ENCODE measurements at regions not wholly inside any gene's neighbourhood (a gene's known extent, or its start where the extent isn't known, plus 50 kb on each side); places are given as distances from the start of the nearest gene placed in this dataset.

- TF ChIP-seq CTCF (IDR thresholded peaks at IDR 0.05; ENCODE audit: insufficient read depth, low read length), result no peak
- no peak overlapping the region for H3K27ac ChIP-seq (replicated peaks)
- no peaks in the 10 kb centered on the region for H3K27me3 ChIP-seq (ENCODE audit: insufficient read depth, poor library complexity, severe bottlenecking)
- no peak overlapping the region for H3K4me3 ChIP-seq (replicated peaks; ENCODE audit: insufficient read depth, low read length)
- DNase-seq (ENCODE audit: low read depth in 1 of 2, low spot score in 1 of 2), result no peak
These were observed 77.9 kb upstream of the C2CD4B start for GRCh38 chr15:62242999-62243398.

- no peak for TF ChIP-seq SPI1 (IDR thresholded peaks at IDR 0.05; ENCODE audit: borderline replicate concordance, low read depth)
- TF ChIP-seq POLR2AphosphoS5 (IDR thresholded peaks at IDR 0.05; ENCODE audit: low read depth), result no peak
- TF ChIP-seq REST (IDR thresholded peaks at IDR 0.05; ENCODE audit: insufficient replicate concordance, low read depth), result no peak
- no peak for TF ChIP-seq CTCF (IDR thresholded peaks at IDR 0.05; ENCODE audit: insufficient read depth, low read length)
- TF ChIP-seq GABPA (IDR thresholded peaks at IDR 0.05; ENCODE audit: low read depth), result no peak
- Histone ChIP-seq H3K27me3 (ENCODE audit: insufficient read depth, poor library complexity, severe bottlenecking) (no peaks in the 10 kb centered on the region), H3K27ac (replicated peaks) (no peak overlapping the region), H3K4me3 (replicated peaks; ENCODE audit: insufficient read depth, low read length) (no peak overlapping the region)
- DNase-seq (ENCODE audit: low read depth in 1 of 2, low spot score in 1 of 2), result no peak
These were observed 79.7 kb upstream of the C2CD4B start for GRCh38 chr15:62244762-62245161.

GRCh38 chr15:62248277-62248984 is 83.3 kb upstream of the C2CD4B start:
- no peak for DNase-seq (ENCODE audit: low read depth in 1 of 2, low spot score in 1 of 2)
- Histone ChIP-seq H3K27me3 (ENCODE audit: insufficient read depth, poor library complexity, severe bottlenecking) (no peaks in the 10 kb centered on the region), H3K27ac (replicated peaks) (no peak overlapping the region), H3K4me3 (replicated peaks; ENCODE audit: insufficient read depth, low read length) (no peak overlapping the region)
- no peak for TF ChIP-seq POLR2AphosphoS5 (IDR thresholded peaks at IDR 0.05; ENCODE audit: low read depth)
- TF ChIP-seq REST (IDR thresholded peaks at IDR 0.05; ENCODE audit: insufficient replicate concordance, low read depth), result no peak
- no peak for TF ChIP-seq CTCF (IDR thresholded peaks at IDR 0.05; ENCODE audit: insufficient read depth, low read length)

- Histone ChIP-seq H3K4me3 (replicated peaks; ENCODE audit: insufficient read depth, low read length) (no peak overlapping the region), H3K27ac (replicated peaks) (no peak overlapping the region), H3K27me3 (ENCODE audit: insufficient read depth, poor library complexity, severe bottlenecking) (no peaks in the 10 kb centered on the region)
- no peak for TF ChIP-seq POLR2AphosphoS5 (IDR thresholded peaks at IDR 0.05; ENCODE audit: low read depth)
- TF ChIP-seq CTCF (IDR thresholded peaks at IDR 0.05; ENCODE audit: insufficient read depth, low read length), result no peak
- TF ChIP-seq GABPA (IDR thresholded peaks at IDR 0.05; ENCODE audit: low read depth), result no peak
- TF ChIP-seq REST (IDR thresholded peaks at IDR 0.05; ENCODE audit: insufficient replicate concordance, low read depth), result no peak
- no peak for TF ChIP-seq SPI1 (IDR thresholded peaks at IDR 0.05; ENCODE audit: borderline replicate concordance, low read depth)
- DNase-seq (ENCODE audit: low read depth in 1 of 2, low spot score in 1 of 2), result no peak
These were observed 84.4 kb upstream of the C2CD4B start for GRCh38 chr15:62249501-62249900.
